ENCODE measurements at regions not wholly inside any gene's neighbourhood (a gene's known extent, or its start where the extent isn't known, plus 50 kb on each side); places are given as distances from the start of the nearest gene placed in this dataset.
"Not testable (repeated sequence)": the region's sequence is repeated elsewhere in the genome, so short reads cannot be mapped to it uniquely, and the experiment has no call there.

GRCh38 chr16:34054969-34055368 lies 595.6 kb downstream of the TP53TG3F start:
- Mint-ChIP-seq H3K4me3 (no peak overlapping the region), H3K27me3 (peaks cover 11% of the 10 kb centered on the region), H3K36me3 (peaks cover 6% of the 10 kb centered on the region), H3K4me1 (no peaks in the 10 kb centered on the region), H3K27ac (no peak overlapping the region), H3K9me3 (peaks cover 18% of the 10 kb centered on the region)
- DNase-seq = no peak

GRCh38 chr16:34062620-34063253 lies 603.3 kb downstream of the TP53TG3F start:
- H3K4me3 Mint-ChIP-seq, DNase-seq, H3K27me3 Mint-ChIP-seq, H3K4me1 Mint-ChIP-seq, H3K27ac Mint-ChIP-seq: not testable (repeated sequence)
- Mint-ChIP-seq H3K36me3 (peaks cover 27% of the 10 kb centered on the region), H3K9me3 (peaks cover 42% of the 10 kb centered on the region)

GRCh38 chr16:34063498-34064157 lies 604.2 kb downstream of the TP53TG3F start:
- H3K4me1 Mint-ChIP-seq, H3K27me3 Mint-ChIP-seq, DNase-seq, H3K4me3 Mint-ChIP-seq, H3K27ac Mint-ChIP-seq: not testable (repeated sequence)
- Mint-ChIP-seq H3K36me3 (peaks cover 27% of the 10 kb centered on the region), H3K9me3 (peaks cover 46% of the 10 kb centered on the region)

DNA sequence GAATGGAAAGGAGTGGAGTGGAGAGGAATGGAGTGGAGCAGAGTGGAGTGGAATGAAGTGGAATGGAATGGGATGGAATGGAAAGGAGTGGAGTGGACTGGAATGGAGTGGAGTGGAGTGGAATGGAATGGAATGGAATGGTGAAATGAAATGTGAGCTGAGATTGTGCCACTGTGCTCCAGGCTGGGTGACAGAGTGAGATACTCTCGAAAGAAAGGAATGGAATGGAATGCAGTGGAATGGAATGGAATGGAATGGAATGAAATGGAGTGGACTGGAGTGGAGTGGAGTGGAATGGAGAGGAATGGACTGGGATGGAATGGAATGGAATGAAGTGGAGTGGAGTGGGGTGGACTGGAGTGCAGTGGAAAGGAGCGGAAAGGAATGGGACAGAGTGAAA lies 605.2 kb downstream of the TP53TG3F start:
- DNase-seq, H3K4me1 Mint-ChIP-seq, H3K4me3 Mint-ChIP-seq, H3K27me3 Mint-ChIP-seq, H3K27ac Mint-ChIP-seq: not testable (repeated sequence)
- H3K9me3 Mint-ChIP-seq = peaks cover 48% of the 10 kb centered on the region
- H3K36me3 Mint-ChIP-seq = peaks cover 27% of the 10 kb centered on the region

DNA sequence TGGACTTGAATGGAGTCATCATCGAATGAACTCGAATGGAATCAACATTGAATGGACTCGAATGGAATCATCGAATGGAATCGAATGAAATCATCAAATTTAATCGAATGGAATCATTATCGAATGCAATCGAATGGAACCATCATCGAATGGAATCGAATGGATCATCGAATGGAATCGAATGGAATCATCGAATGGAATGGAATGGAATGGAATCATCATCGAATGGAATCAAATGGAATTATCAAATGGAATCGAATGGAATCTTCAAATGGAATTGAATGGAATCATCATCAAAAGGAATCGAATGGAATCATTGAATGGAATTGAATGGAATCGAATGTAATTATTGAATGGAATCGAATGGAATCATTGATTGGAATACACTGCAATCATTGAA lies 610.3 kb downstream of the TP53TG3F start:
- H3K4me1 Mint-ChIP-seq = not testable (repeated sequence)
- peaks cover 12% of the 10 kb centered on the region for H3K36me3 Mint-ChIP-seq

GRCh38 chr16:34078691-34079090 lies 619.3 kb downstream of the TP53TG3F start:
- Mint-ChIP-seq H3K9me3 (peaks cover 56% of the 10 kb centered on the region), H3K4me1 (no peaks in the 10 kb centered on the region), H3K4me3 (no peak overlapping the region), H3K36me3 (peaks cover 30% of the 10 kb centered on the region), H3K27ac (no peak overlapping the region), H3K27me3 (no peaks in the 10 kb centered on the region)
- DNase-seq = no peak

More for the DNA sequence above, 610.3 kb downstream of the TP53TG3F start:
- peaks cover 29% of the 10 kb centered on the region for H3K9me3 Mint-ChIP-seq
- DNase-seq, H3K4me3 Mint-ChIP-seq, H3K27ac Mint-ChIP-seq, H3K27me3 Mint-ChIP-seq: not testable (repeated sequence)

DNA sequence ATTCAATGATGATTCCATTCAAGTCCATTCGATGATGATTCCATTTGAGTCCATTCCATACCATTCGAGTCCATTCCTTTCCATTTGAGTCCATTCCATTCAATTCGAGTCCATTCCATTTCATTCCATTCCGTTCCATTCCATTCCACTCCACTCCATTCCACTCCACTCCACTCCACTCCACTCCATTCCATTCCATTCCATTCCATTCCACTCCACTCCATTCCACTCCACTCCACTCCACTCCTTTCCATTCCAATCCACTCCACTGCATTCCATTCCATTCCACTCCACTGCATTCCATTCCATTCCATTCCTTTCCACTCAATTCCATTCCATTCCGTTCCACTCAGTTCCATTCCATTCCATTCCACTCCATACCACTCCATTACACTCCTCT lies 625.6 kb downstream of the TP53TG3F start:
- Mint-ChIP-seq H3K9me3 (peaks cover 68% of the 10 kb centered on the region), H3K36me3 (peaks cover 28% of the 10 kb centered on the region)
- H3K27me3 Mint-ChIP-seq, H3K4me1 Mint-ChIP-seq, H3K4me3 Mint-ChIP-seq, H3K27ac Mint-ChIP-seq, DNase-seq: not testable (repeated sequence)

GRCh38 chr16:34095006-34095405 lies 635.6 kb downstream of the TP53TG3F start:
- DNase-seq, H3K27ac Mint-ChIP-seq, H3K4me3 Mint-ChIP-seq, H3K4me1 Mint-ChIP-seq, H3K27me3 Mint-ChIP-seq: not testable (repeated sequence)
- Mint-ChIP-seq H3K36me3 (peaks cover 37% of the 10 kb centered on the region), H3K9me3 (peaks cover 76% of the 10 kb centered on the region)

DNA sequence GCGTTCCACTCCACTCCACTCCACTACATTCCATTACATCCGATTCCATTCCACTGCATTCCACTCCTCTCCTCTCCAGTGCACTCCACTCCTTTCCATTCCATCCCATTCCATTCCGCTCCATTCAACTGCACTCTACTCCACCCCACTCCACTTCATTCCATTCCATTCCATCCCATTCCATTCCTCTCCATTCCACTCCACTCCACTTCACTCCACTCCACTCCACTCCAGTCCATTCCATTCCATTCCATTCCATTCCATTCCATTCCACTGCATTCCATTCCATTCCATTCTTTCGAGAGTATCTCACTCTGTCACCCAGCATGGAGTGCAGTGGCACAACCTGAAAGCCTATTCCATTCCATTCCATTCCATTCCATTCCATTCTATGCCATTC lies 637.5 kb downstream of the TP53TG3F start:
- H3K27ac Mint-ChIP-seq, DNase-seq, H3K4me1 Mint-ChIP-seq, H3K27me3 Mint-ChIP-seq, H3K4me3 Mint-ChIP-seq: not testable (repeated sequence)
- Mint-ChIP-seq H3K36me3 (peaks cover 32% of the 10 kb centered on the region), H3K9me3 (peaks cover 61% of the 10 kb centered on the region)

- H3K4me3 Mint-ChIP-seq, H3K27me3 Mint-ChIP-seq, H3K4me1 Mint-ChIP-seq, H3K27ac Mint-ChIP-seq, DNase-seq: not testable (repeated sequence)
- peaks cover 58% of the 10 kb centered on the region for H3K9me3 Mint-ChIP-seq
- H3K36me3 Mint-ChIP-seq = peaks cover 28% of the 10 kb centered on the region
Observed at GRCh38 chr16:34097326-34097725, 637.9 kb downstream of the TP53TG3F start.

DNA sequence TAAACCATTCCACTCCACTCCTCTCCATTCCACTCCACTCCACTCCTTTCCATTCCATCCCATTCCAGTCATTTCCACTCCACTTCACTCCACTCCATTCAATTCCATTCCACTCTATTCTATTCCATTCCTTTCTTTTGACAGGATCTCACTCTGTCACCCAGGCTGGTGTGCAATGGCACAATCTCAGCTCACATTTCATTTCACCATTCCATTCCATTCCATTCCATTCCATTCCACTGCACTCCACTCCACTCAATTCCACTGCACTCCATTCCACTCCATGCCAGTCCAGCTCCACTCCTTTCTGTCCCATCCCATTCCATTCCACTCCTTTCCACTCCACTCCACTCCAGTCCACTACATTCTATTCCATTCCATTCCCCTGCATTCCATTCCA lies 638.6 kb downstream of the TP53TG3F start:
- H3K9me3 Mint-ChIP-seq = peaks cover 52% of the 10 kb centered on the region
- DNase-seq, H3K27me3 Mint-ChIP-seq, H3K4me1 Mint-ChIP-seq, H3K27ac Mint-ChIP-seq, H3K4me3 Mint-ChIP-seq: not testable (repeated sequence)
- H3K36me3 Mint-ChIP-seq = peaks cover 24% of the 10 kb centered on the region

DNA sequence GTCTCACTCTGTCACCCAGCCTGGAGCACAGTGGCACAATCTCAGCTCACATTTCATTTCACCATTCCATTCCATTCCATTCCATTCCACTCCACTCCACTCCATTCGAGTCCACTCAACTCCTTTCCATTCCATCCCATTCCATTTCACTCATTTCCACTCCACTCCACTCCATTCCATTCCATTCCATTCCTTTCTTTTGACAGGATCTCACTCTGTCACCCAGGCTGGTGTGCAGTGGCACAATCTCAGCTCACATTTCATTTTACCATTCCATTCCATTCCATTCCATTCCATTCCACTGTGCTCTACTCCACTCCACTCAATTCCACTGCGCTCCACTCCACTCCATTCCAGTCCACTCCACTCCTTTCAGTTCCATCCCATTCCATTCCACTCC lies 639.6 kb downstream of the TP53TG3F start:
- not testable (repeated sequence) for DNase-seq, H3K4me3 Mint-ChIP-seq, H3K4me1 Mint-ChIP-seq, H3K27ac Mint-ChIP-seq, H3K27me3 Mint-ChIP-seq
- peaks cover 44% of the 10 kb centered on the region for H3K9me3 Mint-ChIP-seq
- peaks cover 21% of the 10 kb centered on the region for H3K36me3 Mint-ChIP-seq
